ENCODE measurements at regions not wholly inside any gene's neighbourhood (a gene's known extent, or its start where the extent isn't known, plus 50 kb on each side); places are given as distances from the start of the nearest gene placed in this dataset.

GRCh38 chr1:81571946-81572345 is 228.8 kb upstream of the ADGRL2 start:
- TF ChIP-seq POLR2AphosphoS5 (IDR thresholded peaks at IDR 0.05; ENCODE audit: low read depth, low read length) (no peak), CTCF (IDR thresholded peaks at IDR 0.05) (no peak), REST (IDR thresholded peaks at IDR 0.05; ENCODE audit: insufficient read depth in 1 of 2, low read depth in 2 of 2, low read length in 1 of 2) (no peak)

All from Panc1 (cell line).